Testis (tissue), 2 donors: ENCODE measurements at regions not wholly inside any gene's neighbourhood (a gene's known extent, or its start where the extent isn't known, plus 50 kb on each side); places are given as distances from the start of the nearest gene placed in this dataset.

Source experiments
- POLR2A ChIP-seq: fragments of 450-650 bp; IDR thresholded peaks from one replicate; pipeline ENCODE4 v1.6.1; 2017; ENCODE audit warnings: antibody characterized with exemption, mild to moderate bottlenecking, moderate library complexity
- TF ChIP-seq, protein P1 (sequence below), 3 experiments: fragments of 450-650 bp in 2 of 3; fragments of 200-600 bp in 1 of 3; sonication (generic) in 1 of 3; IDR thresholded peaks; one replicate each; pipeline ENCODE4 v1.5.1; 2016 to 2019; ENCODE audit warnings: antibody characterized with exemption in 3 of 3, mild to moderate bottlenecking in 2 of 3, moderate library complexity in 1 of 3

DNA sequence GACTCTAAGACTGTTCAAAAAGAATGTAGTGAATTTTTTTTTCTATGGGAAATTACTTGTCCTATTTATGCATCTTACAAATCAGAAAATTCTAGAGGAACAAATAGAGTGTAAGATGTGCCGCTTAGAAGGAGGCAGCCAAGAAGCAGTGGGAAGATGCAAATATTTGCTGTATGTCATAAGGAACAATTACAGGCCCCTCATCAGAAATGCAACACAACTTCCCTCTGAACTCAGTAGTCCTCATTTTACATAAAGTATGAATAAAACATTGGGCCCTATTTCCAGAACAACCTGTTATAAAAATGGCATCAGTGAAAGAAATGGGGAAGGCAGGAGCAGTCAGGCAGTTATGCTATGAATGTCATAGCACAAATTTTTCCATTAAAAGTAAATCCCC lies 50.7 kb upstream of the SCG2 start:
- TF ChIP-seq, protein P1, sequence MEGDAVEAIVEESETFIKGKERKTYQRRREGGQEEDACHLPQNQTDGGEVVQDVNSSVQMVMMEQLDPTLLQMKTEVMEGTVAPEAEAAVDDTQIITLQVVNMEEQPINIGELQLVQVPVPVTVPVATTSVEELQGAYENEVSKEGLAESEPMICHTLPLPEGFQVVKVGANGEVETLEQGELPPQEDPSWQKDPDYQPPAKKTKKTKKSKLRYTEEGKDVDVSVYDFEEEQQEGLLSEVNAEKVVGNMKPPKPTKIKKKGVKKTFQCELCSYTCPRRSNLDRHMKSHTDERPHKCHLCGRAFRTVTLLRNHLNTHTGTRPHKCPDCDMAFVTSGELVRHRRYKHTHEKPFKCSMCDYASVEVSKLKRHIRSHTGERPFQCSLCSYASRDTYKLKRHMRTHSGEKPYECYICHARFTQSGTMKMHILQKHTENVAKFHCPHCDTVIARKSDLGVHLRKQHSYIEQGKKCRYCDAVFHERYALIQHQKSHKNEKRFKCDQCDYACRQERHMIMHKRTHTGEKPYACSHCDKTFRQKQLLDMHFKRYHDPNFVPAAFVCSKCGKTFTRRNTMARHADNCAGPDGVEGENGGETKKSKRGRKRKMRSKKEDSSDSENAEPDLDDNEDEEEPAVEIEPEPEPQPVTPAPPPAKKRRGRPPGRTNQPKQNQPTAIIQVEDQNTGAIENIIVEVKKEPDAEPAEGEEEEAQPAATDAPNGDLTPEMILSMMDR (IDR thresholded peaks at IDR 0.05): no peak
- TF ChIP-seq POLR2A: no peak
